GM12878 (cell line): ENCODE measurements at regions not wholly inside any gene's neighbourhood (a gene's known extent, or its start where the extent isn't known, plus 50 kb on each side); places are given as distances from the start of the nearest gene placed in this dataset.
"Not testable (repeated sequence)": the region's sequence is repeated elsewhere in the genome, so short reads cannot be mapped to it uniquely, and the experiment has no call there.

Experiments
- CTCF ChIP-seq, 3 experiments: IDR thresholded peaks in 2 of 3; conservative IDR thresholded peaks in 1 of 3; 2 replicates each; pipeline ENCODE4 v1.5.1; 2011; ENCODE audit warnings: low read depth in 3 of 3, low read length in 3 of 3, mild to moderate bottlenecking in 3 of 3, control low read depth in 2 of 3, moderate library complexity in 2 of 3, inconsistent platforms in 1 of 3, mixed read lengths in 1 of 3; ENCODE audit not compliant: control insufficient read depth in 2 of 3, insufficient read depth in 1 of 3; ENCODE audit errors: extremely low read depth in 1 of 3
- EZH2 ChIP-seq: IDR thresholded peaks from 2 replicates; pipeline ENCODE4 v1.6.1; 2012; ENCODE audit warnings: low read depth, mild to moderate bottlenecking, control low read depth, inconsistent platforms, low read length, borderline replicate concordance; ENCODE audit not compliant: control insufficient read depth
- FOXM1 ChIP-seq: IDR thresholded peaks from 2 replicates; pipeline ENCODE4 v1.6.1; 2012; ENCODE audit warnings: low read depth, mild to moderate bottlenecking, inconsistent platforms, low read length, moderate library complexity
- HDAC2 ChIP-seq: fragments of 200-600 bp; sonication (generic); IDR thresholded peaks from 2 replicates; pipeline ENCODE4 v1.6.1; 2017
- MAX ChIP-seq: IDR thresholded peaks from 2 replicates; pipeline ENCODE4 v1.6.1; 2012; ENCODE audit warnings: low read depth, low read length, improper control_type of control experiment
- POLR2A ChIP-seq: IDR thresholded peaks from 2 replicates; pipeline ENCODE4 v1.6.1; 2011; ENCODE audit warnings: low read depth, mild to moderate bottlenecking, low read length
- SMC3 ChIP-seq: IDR thresholded peaks from 2 replicates; pipeline ENCODE4 v1.6.1; 2011; ENCODE audit warnings: low read length, improper control_type of control experiment, borderline replicate concordance
- SP1 ChIP-seq: IDR thresholded peaks from one replicate; pipeline ENCODE4 v1.6.1; 2011; ENCODE audit warnings: low read depth, low read length
- SRF ChIP-seq, 2 experiments: IDR thresholded peaks; 2 replicates each; pipeline ENCODE4 v1.6.1; 2011; ENCODE audit warnings: low read depth in 2 of 2, low read length in 2 of 2, mild to moderate bottlenecking in 1 of 2, moderate library complexity in 1 of 2
- TAF1 ChIP-seq: IDR thresholded peaks from 2 replicates; pipeline ENCODE4 v1.6.1; 2011; ENCODE audit warnings: mild to moderate bottlenecking, low read depth, low read length, borderline replicate concordance
- TARDBP ChIP-seq: IDR thresholded peaks from 2 replicates; pipeline ENCODE4 v1.6.1; 2016; ENCODE audit warnings: borderline replicate concordance
- YY1 ChIP-seq: IDR thresholded peaks from 2 replicates; pipeline ENCODE4 v1.6.1; 2011; ENCODE audit warnings: low read depth, mild to moderate bottlenecking, low read length
- TF ChIP-seq, protein P1 (sequence below): IDR thresholded peaks from 2 replicates; pipeline ENCODE4 v1.6.1; 2012; ENCODE audit warnings: low read depth, low read length, improper control_type of control experiment

- TF ChIP-seq CTCF (IDR thresholded peaks at IDR 0.05 in 2 of 3, conservative IDR thresholded peaks at IDR 0.05 in 1 of 3; ENCODE audit: control insufficient read depth in 2 of 3, extremely low read depth in 1 of 3, insufficient read depth in 1 of 3, low read depth in 3 of 3, low read length in 3 of 3); HDAC2; SRF (IDR thresholded peaks at IDR 0.05; ENCODE audit: low read depth in 2 of 2, low read length in 2 of 2); SP1; TARDBP; YY1; MAX; EZH2; POLR2A; FOXM1; SMC3; TAF1: not testable (repeated sequence)
- TF ChIP-seq, protein P1, sequence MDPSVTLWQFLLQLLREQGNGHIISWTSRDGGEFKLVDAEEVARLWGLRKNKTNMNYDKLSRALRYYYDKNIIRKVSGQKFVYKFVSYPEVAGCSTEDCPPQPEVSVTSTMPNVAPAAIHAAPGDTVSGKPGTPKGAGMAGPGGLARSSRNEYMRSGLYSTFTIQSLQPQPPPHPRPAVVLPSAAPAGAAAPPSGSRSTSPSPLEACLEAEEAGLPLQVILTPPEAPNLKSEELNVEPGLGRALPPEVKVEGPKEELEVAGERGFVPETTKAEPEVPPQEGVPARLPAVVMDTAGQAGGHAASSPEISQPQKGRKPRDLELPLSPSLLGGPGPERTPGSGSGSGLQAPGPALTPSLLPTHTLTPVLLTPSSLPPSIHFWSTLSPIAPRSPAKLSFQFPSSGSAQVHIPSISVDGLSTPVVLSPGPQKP, result not testable (repeated sequence)
Measured at GRCh38 chr16:33774724-33775123, 315.3 kb downstream of the TP53TG3F start.
